Activated B cell treated with CpG ODN at 0.5 μM for 24 hours (primary cell): ENCODE measurements at regions not wholly inside any gene's neighbourhood (a gene's known extent, or its start where the extent isn't known, plus 50 kb on each side); places are given as distances from the start of the nearest gene placed in this dataset.
A peak's percentile ranks its signal among the peaks of the same experiment; 100 is the strongest.

ENCODE experiments used
- ATAC-seq: fragments of 200-7000 bp; cut with Tn5 transposase; one replicate; pipeline ENCODE4 v1.10.0; 2021; ENCODE audit warnings: low read depth, mild to moderate bottlenecking, moderate library complexity
- CTCF ChIA-PET: fragments of 350-600 bp; sonication (Branson Sonifier 250); formaldehyde crosslinking; loops from one replicate; lab custom pipeline; 2021; ENCODE audit warnings: antibody characterized with exemption; lab: Charles Lee
- POLR2A ChIA-PET: fragments of 350-600 bp; sonication (Branson Sonifier 250); formaldehyde crosslinking; loops from one replicate; lab custom pipeline; 2021; ENCODE audit warnings: antibody characterized with exemption; lab: Charles Lee
- DNase-seq: peaks from one replicate; pipeline ENCODE4 v3.0.0; 2022
- H3K27ac Mint-ChIP-seq: one replicate; pipeline ENCODE4 v1.8.0; 2020; ENCODE audit warnings: mixed read lengths
- H3K27me3 Mint-ChIP-seq: one replicate; pipeline ENCODE4 v1.8.0; 2021; ENCODE audit warnings: mixed read lengths
- H3K36me3 Mint-ChIP-seq: one replicate; pipeline ENCODE4 v1.8.0; 2021; ENCODE audit warnings: low read depth, mixed read lengths
- H3K4me1 Mint-ChIP-seq: one replicate; pipeline ENCODE4 v1.8.0; 2021; ENCODE audit warnings: mixed read lengths
- H3K4me3 Mint-ChIP-seq: one replicate; pipeline ENCODE4 v1.8.0; 2020; ENCODE audit warnings: mild to moderate bottlenecking, mixed read lengths
- H3K9me3 Mint-ChIP-seq: one replicate; pipeline ENCODE4 v1.8.0; 2020; ENCODE audit warnings: mixed read lengths
- CTCF ChIP-seq: fragments of 200-600 bp; IDR thresholded peaks from one replicate; pipeline ENCODE4 v1.8.0; 2022; ENCODE audit warnings: antibody characterized with exemption, mild to moderate bottlenecking
- intact Hi-C: fragments of 100-400 bp; cut with micrococcal nuclease; formaldehyde crosslinking; loops from one replicate; pipeline ENCODE4 v1.15.1; 2024

DNA sequence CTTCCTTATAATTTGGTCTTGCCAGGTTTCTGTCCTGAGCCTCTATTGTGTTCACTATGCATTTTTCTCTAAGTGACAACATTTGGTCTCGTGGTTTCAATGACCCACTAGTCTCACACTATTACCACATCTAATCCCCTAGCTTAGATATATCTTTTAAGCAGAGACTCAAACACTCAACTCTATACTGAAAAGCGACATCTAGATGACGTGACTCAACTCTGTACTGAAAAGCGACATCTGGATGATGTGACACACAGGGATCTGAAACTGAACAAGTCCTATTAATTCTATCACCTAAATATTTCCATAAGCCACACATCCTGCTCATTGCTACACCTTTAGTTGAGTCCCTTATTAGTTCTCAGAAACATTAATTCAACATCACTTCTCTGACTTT is 141.7 kb upstream of the MBNL1 start:
- POLR2A ChIA-PET = interaction anchor here (0.9 kb wide), 1 partner anchor 142 kb away, joined by 3 read pairs; the partner anchor contains the start of gene MBNL1
- no peak for DNase-seq
- Mint-ChIP-seq H3K9me3 (no peaks in the 10 kb centered on the region), H3K4me1 (peaks cover 5% of the 10 kb centered on the region), H3K4me3 (no peak overlapping the region), H3K36me3 (no peaks in the 10 kb centered on the region), H3K27me3 (no peaks in the 10 kb centered on the region), H3K27ac (no peak overlapping the region)
- intact Hi-C loops = no loop called here
- TF ChIP-seq CTCF = no peak
- CTCF ChIA-PET = no interaction called here
- ATAC-seq = peak; percentile 82

DNA sequence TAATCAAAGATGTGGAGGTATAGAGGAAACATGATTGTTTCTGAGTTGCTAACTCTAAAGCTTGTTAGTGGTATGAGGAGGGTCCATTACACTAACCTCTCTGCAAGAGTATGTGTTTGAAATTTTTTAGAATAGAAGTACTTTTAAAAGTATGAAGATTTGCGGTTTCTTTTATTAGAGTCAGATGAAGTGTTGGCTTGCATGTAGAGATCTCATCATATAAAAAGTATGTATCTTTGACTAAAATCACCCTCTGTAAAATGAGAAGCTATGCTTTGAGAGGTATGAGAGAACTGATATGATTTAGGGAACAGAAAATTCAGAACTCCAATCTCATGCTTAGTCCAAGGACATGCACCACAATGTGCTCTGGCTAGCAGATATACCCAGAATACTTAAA is 140.4 kb upstream of the MBNL1 start:
- no peak for TF ChIP-seq CTCF
- Mint-ChIP-seq H3K9me3 (no peaks in the 10 kb centered on the region), H3K27me3 (no peaks in the 10 kb centered on the region), H3K36me3 (no peaks in the 10 kb centered on the region), H3K27ac (no peak overlapping the region), H3K4me1 (peaks cover 5% of the 10 kb centered on the region), H3K4me3 (no peak overlapping the region)
- POLR2A ChIA-PET = no interaction called here
- intact Hi-C loops = no loop called here
- no peak for DNase-seq
- ATAC-seq = no peak
- CTCF ChIA-PET = no interaction called here

DNA sequence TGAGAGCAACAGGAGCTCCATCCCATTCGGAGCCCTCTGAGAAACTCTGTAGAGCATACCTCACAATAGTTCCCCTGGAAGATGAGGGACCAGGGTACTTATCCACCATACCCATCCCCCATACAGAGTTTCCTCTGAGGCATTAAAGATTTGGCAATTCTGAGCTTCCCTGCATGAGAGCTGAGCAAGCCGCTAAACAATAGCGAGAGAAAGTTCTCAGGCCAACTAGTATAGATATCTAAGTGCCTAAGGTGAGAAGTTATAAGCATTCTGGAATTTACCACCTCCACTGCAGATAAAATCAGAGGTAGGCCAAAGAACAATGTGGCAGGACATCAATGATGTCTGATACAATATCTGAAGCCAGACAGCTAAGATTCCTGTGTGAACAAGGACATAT is 129.1 kb upstream of the MBNL1 start:
- no peak overlapping the region for H3K27ac Mint-ChIP-seq
- ChIA-PET POLR2A (no interaction called here), CTCF (no interaction called here)
- H3K36me3 Mint-ChIP-seq = no peaks in the 10 kb centered on the region
- H3K4me1 Mint-ChIP-seq = no peaks in the 10 kb centered on the region
- ATAC-seq = no peak
- intact Hi-C loops = no loop called here
- H3K9me3 Mint-ChIP-seq = peaks cover 3% of the 10 kb centered on the region
- no peak for DNase-seq
- no peak overlapping the region for H3K4me3 Mint-ChIP-seq
- no peaks in the 10 kb centered on the region for H3K27me3 Mint-ChIP-seq
- TF ChIP-seq CTCF = no peak

DNA sequence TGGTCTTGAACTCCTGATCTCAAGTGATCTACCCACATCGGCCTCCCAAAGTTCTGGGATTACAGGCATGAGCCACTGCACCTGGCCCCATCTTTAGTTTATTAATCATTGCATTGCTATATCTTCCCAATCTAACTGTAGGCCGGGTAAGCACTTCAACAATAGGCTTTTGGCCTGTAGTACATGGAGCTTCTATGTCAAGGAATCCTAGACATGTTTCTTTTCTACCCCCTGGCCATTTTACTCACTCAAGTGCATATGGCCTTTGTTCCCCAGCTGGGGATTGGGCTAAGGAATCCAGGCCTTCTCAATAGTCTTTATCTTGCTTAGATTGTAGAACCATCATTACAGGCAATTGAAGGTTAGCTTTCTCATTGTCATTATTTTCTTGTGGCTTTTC is 122.3 kb upstream of the MBNL1 start:
- intact Hi-C loops = no loop called here
- TF ChIP-seq CTCF = no peak
- H3K9me3 Mint-ChIP-seq = no peaks in the 10 kb centered on the region
- no peaks in the 10 kb centered on the region for H3K27me3 Mint-ChIP-seq
- H3K27ac Mint-ChIP-seq = no peak overlapping the region
- POLR2A ChIA-PET = no interaction called here
- no peaks in the 10 kb centered on the region for H3K36me3 Mint-ChIP-seq
- ATAC-seq (no peak), DNase-seq (no peak)
- H3K4me3 Mint-ChIP-seq = no peak overlapping the region
- CTCF ChIA-PET = no interaction called here
- no peaks in the 10 kb centered on the region for H3K4me1 Mint-ChIP-seq

DNA sequence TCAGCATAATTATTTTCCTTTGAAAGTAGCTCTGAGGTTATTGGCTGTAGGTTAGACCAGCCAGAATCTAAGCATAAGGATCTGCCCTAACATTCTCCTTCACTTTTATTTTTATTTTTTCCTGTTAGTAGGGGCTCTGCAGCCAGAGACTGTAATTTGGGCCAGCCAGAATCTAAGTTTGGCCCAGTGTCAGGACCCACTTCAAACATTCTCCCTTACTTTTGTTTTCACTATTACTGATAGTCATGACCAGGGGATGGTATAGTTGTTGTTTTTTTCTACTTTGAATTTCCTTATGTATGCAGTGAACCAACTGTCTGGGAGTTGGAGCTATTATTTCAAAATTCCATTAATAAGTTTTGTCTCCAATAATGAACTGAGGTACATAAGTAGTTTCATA is 121.0 kb upstream of the MBNL1 start:
- Mint-ChIP-seq H3K27me3 (no peaks in the 10 kb centered on the region), H3K27ac (no peak overlapping the region), H3K4me1 (no peaks in the 10 kb centered on the region), H3K4me3 (no peak overlapping the region), H3K36me3 (no peaks in the 10 kb centered on the region), H3K9me3 (no peaks in the 10 kb centered on the region)
- no peak for DNase-seq
- ChIA-PET CTCF (no interaction called here), POLR2A (no interaction called here)
- intact Hi-C loops = no loop called here
- ATAC-seq = no peak
- TF ChIP-seq CTCF = no peak
